SK-N-SH (cell line): ENCODE measurements at regions not wholly inside any gene's neighbourhood (a gene's known extent, or its start where the extent isn't known, plus 50 kb on each side); places are given as distances from the start of the nearest gene placed in this dataset.
A peak's percentile ranks its signal among the peaks of the same experiment; 100 is the strongest.

Experiments
- CTCF ChIA-PET: fragments of 300-600, 350-600 bp; formaldehyde crosslinking; extraction: SDS; loops from one replicate; lab custom pipeline; 2021; lab: Yijun Ruan, JAX
- POLR2A ChIA-PET: fragments of 350-600 bp; sonication (Branson Sonifier 250); formaldehyde crosslinking; extraction: SDS; loops from one replicate; lab custom pipeline; 2020; ENCODE audit warnings: antibody characterized with exemption, inconsistent platforms; lab: Yijun Ruan, JAX
- DNase-seq: peaks from one replicate; pipeline ENCODE4 v3.0.0; 2012
- H2AFZ ChIP-seq: fragments of 200-600 bp; sonication (generic); 2 replicates; pipeline ENCODE4 v1.8.1; 2016; ENCODE audit warnings: antibody characterized with exemption, mild to moderate bottlenecking, low read depth
- H3F3A ChIP-seq: fragments of 200-600 bp; sonication (generic); replicated peaks from 2 replicates; pipeline ENCODE3; 2016; ENCODE audit warnings: antibody characterized with exemption, mild to moderate bottlenecking; ENCODE audit not compliant: insufficient read depth
- H3K27ac ChIP-seq, 2 experiments: fragments of 200-500 bp in 1 of 2; fragments of 200-600 bp in 1 of 2; sonication (Bioruptor generic) in 1 of 2; sonication (generic), shearing (Covaris generic) in 1 of 2; 2 replicates each; pipeline versions ENCODE4 v1.5.1 to v1.6.1; 2014 to 2016; ENCODE audit warnings: low read depth in 2 of 2, inconsistent platforms in 1 of 2, low read length in 1 of 2, mild to moderate bottlenecking in 1 of 2, mixed read lengths in 1 of 2
- H3K27me3 ChIP-seq: fragments of 200-600 bp; sonication (generic), shearing (Covaris generic); 2 replicates; pipeline ENCODE4 v1.6.1; 2016; ENCODE audit warnings: mixed run types; ENCODE audit not compliant: insufficient read depth
- H3K36me3 ChIP-seq, 2 experiments: fragments of 200-500 bp in 1 of 2; fragments of 200-600 bp in 1 of 2; sonication (Bioruptor generic) in 1 of 2; sonication (generic) in 1 of 2; replicated peaks in 1 of 2; 2 replicates each; pipeline versions ENCODE3 to v1.5.1; 2014 to 2016; ENCODE audit warnings: low read length in 1 of 2, mild to moderate bottlenecking in 1 of 2; ENCODE audit not compliant: insufficient read depth in 2 of 2, control insufficient read depth in 1 of 2
- H3K4me1 ChIP-seq, 2 experiments: fragments of 200-500 bp in 1 of 2; fragments of 200-600 bp in 1 of 2; sonication (Bioruptor generic) in 1 of 2; sonication (generic), shearing (Covaris generic) in 1 of 2; 2 replicates each; pipeline versions ENCODE4 v1.5.1 to v1.6.1; 2014 to 2016; ENCODE audit warnings: low read depth in 1 of 2, low read length in 1 of 2, mixed run types in 1 of 2; ENCODE audit not compliant: insufficient read depth in 2 of 2, control insufficient read depth in 1 of 2
- H3K4me2 ChIP-seq: fragments of 200-600 bp; sonication (generic), shearing (Covaris generic); 2 replicates; pipeline ENCODE4 v1.6.1; 2017; ENCODE audit warnings: mixed run types
- H3K4me3 ChIP-seq, 2 experiments: fragments of 200-500 bp in 1 of 2; fragments of 200-600 bp in 1 of 2; sonication (Bioruptor generic) in 1 of 2; sonication (generic), shearing (Covaris generic) in 1 of 2; 2 replicates each; pipeline versions ENCODE4 v1.5.1 to v1.8.1; 2014 to 2016; ENCODE audit warnings: low read depth in 2 of 2, inconsistent platforms in 1 of 2, low read length in 1 of 2, mild to moderate bottlenecking in 1 of 2, mixed read lengths in 1 of 2, moderate library complexity in 1 of 2
- H3K79me2 ChIP-seq: fragments of 200-600 bp; sonication (generic); 2 replicates; pipeline ENCODE4 v1.8.1; 2017; ENCODE audit warnings: mild to moderate bottlenecking; ENCODE audit not compliant: insufficient read depth
- H3K9ac ChIP-seq: fragments of 200-600 bp; sonication (generic); 2 replicates; pipeline ENCODE4 v1.6.1; 2017; ENCODE audit warnings: mixed run types
- H3K9me2 ChIP-seq: fragments of 200-600 bp; sonication (generic); 2 replicates; pipeline ENCODE4 v1.6.1; 2017; ENCODE audit warnings: mixed run types
- H3K9me3 ChIP-seq: fragments of 200-600 bp; sonication (generic); 2 replicates; pipeline ENCODE4 v1.6.1; 2017; ENCODE audit warnings: mixed run types, mild to moderate bottlenecking, moderate library complexity
- H4K20me1 ChIP-seq: fragments of 200-600 bp; sonication (generic); 2 replicates; pipeline ENCODE4 v1.6.1; 2017; ENCODE audit warnings: mild to moderate bottlenecking, mixed run types; ENCODE audit not compliant: insufficient read depth
- ELF1 ChIP-seq: IDR thresholded peaks from 2 replicates; pipeline ENCODE4 v1.4.0; 2012
- EP300 ChIP-seq, 2 experiments: IDR thresholded peaks; 2 replicates each; pipeline versions ENCODE4 v1.4.0 to v1.6.1; 2012; ENCODE audit warnings: borderline replicate concordance in 1 of 2, low read depth in 1 of 2, low read length in 1 of 2
- EZH2phosphoT487 ChIP-seq: fragments of 200-600 bp; sonication (generic); IDR thresholded peaks from 2 replicates; pipeline ENCODE4 v1.6.1; 2017; ENCODE audit warnings: low read depth, mixed run types, mild to moderate bottlenecking, antibody characterized with exemption, moderate library complexity, borderline replicate concordance
- FOXJ3 ChIP-seq: sonication (generic); formaldehyde crosslinking; IDR thresholded peaks from 2 replicates; pipeline ENCODE4 v1.5.1; 2020; ENCODE audit warnings: mild to moderate bottlenecking, missing genetic modification reagents
- JUND ChIP-seq: IDR thresholded peaks from 2 replicates; pipeline ENCODE4 v1.4.0; 2012
- MAX ChIP-seq: IDR thresholded peaks from 2 replicates; pipeline ENCODE4 v1.4.0; 2012; ENCODE audit warnings: low read depth
- MEF2A ChIP-seq: IDR thresholded peaks from 2 replicates; pipeline ENCODE4 v1.4.0; 2012; ENCODE audit warnings: low read depth, borderline replicate concordance
- MXI1 ChIP-seq: IDR thresholded peaks from 2 replicates; pipeline ENCODE4 v1.6.1; 2012; ENCODE audit warnings: mild to moderate bottlenecking, low read depth, low read length, improper control_type of control experiment
- NFIC ChIP-seq: IDR thresholded peaks from 2 replicates; pipeline ENCODE4 v1.4.0; 2012; ENCODE audit warnings: borderline replicate concordance
- PBX3 ChIP-seq: IDR thresholded peaks from 2 replicates; pipeline ENCODE4; 2012
- RAD21 ChIP-seq: IDR thresholded peaks from 2 replicates; pipeline ENCODE4 v1.6.1; 2012; ENCODE audit warnings: mild to moderate bottlenecking, low read length
- RCOR1 ChIP-seq: fragments of 150-350 bp; IDR thresholded peaks from 2 replicates; pipeline ENCODE4 v1.6.1; 2017; ENCODE audit warnings: antibody characterized with exemption, low read length
- REST ChIP-seq: IDR thresholded peaks from 2 replicates; pipeline ENCODE4 v1.6.1; 2012; ENCODE audit warnings: mild to moderate bottlenecking, low read depth, low read length, moderate library complexity
- RFX5 ChIP-seq: IDR thresholded peaks from 2 replicates; pipeline ENCODE4 v1.6.1; 2012; ENCODE audit warnings: mild to moderate bottlenecking, improper control_type of control experiment, low read length
- SMC3 ChIP-seq: IDR thresholded peaks from 2 replicates; pipeline ENCODE4 v1.6.1; 2012; ENCODE audit warnings: low read depth, low read length, improper control_type of control experiment
- TAF1 ChIP-seq: IDR thresholded peaks from 2 replicates; pipeline ENCODE4 v1.6.1; 2012; ENCODE audit warnings: low read depth, mild to moderate bottlenecking, low read length, moderate library complexity, borderline replicate concordance
- TEAD4 ChIP-seq: IDR thresholded peaks from 2 replicates; pipeline ENCODE4 v1.4.0; 2012; ENCODE audit warnings: mild to moderate bottlenecking, borderline replicate concordance; ENCODE audit not compliant: insufficient read depth
- USF2 ChIP-seq: fragments of 150-350 bp; IDR thresholded peaks from 2 replicates; pipeline ENCODE4 v1.6.1; 2017; ENCODE audit warnings: antibody characterized with exemption, low read length, low read depth, borderline replicate concordance
- YY1 ChIP-seq: IDR thresholded peaks from 2 replicates; pipeline ENCODE4 v1.4.0; 2012; ENCODE audit warnings: low read depth, mild to moderate bottlenecking
- ZBTB33 ChIP-seq: IDR thresholded peaks from 2 replicates; pipeline ENCODE4 v1.4.0; 2012; ENCODE audit warnings: low read depth, borderline replicate concordance
- WGBS: methylation state at CpG from one replicate; pipeline ENCODE4 v1.1.6; 2017; ENCODE audit warnings: low lambda C conversion rate; 5-methylcytosine and 5-hydroxymethylcytosine counted together

GRCh38 chr15:46918462-46919140 lies 798.7 kb upstream of the SEMA6D start (continued):
- TF ChIP-seq MXI1, result no peak

- no peaks in the 10 kb centered on the region for H3K9me3 ChIP-seq
- WGBS, result 32% methylated on average over 3 of the region's 3 CpGs
Measured at GRCh38 chr15:46921891-46922290, 795.4 kb upstream of the SEMA6D start.

More at GRCh38 chr15:46921891-46922290, 795.4 kb upstream of the SEMA6D start:
- H3K27ac ChIP-seq, result no peak overlapping the region
- ChIA-PET POLR2A (no interaction called here), CTCF (interaction anchor here (1.2 kb wide), 1 partner anchor 147 kb away, joined by 3 read pairs; no protein-coding TSS in a partner anchor)
- H3K79me2 ChIP-seq, result no peaks in the 10 kb centered on the region
- peak; percentile 9 for DNase-seq
- no peak overlapping the region for H3K4me3 ChIP-seq
- no peaks in the 10 kb centered on the region for H3K36me3 ChIP-seq
- no peak overlapping the region for H3K4me2 ChIP-seq
- H3K9ac ChIP-seq, result no peak overlapping the region
- no peaks in the 10 kb centered on the region; a peak in 1 of 4 replicates for H3K4me1 ChIP-seq
- H3F3A ChIP-seq, result no peaks in the 10 kb centered on the region
- H3K27me3 ChIP-seq, result no peaks in the 10 kb centered on the region
- no peaks in the 10 kb centered on the region for H4K20me1 ChIP-seq
- H2AFZ ChIP-seq, result no peak overlapping the region
- no peak for TF ChIP-seq RFX5
- no peak for TF ChIP-seq MEF2A
- TF ChIP-seq JUND, result no peak
- TF ChIP-seq NFIC, result no peak
- no peak for TF ChIP-seq TAF1
- no peak for TF ChIP-seq RAD21
- no peak for TF ChIP-seq MAX
- no peak for TF ChIP-seq EP300 (IDR thresholded peaks at IDR 0.05; ENCODE audit: borderline replicate concordance in 1 of 2, low read depth in 1 of 2, low read length in 1 of 2)
- no peak for TF ChIP-seq YY1
- TF ChIP-seq REST, result no peak
- no peak for TF ChIP-seq RCOR1
- TF ChIP-seq PBX3, result no peak
- TF ChIP-seq TEAD4, result no peak
- TF ChIP-seq ELF1, result no peak
- no peak for TF ChIP-seq EZH2phosphoT487
- TF ChIP-seq USF2, result no peak
- no peak for TF ChIP-seq ZBTB33
- no peak for TF ChIP-seq FOXJ3 (CRISPR knock-in tag)
- TF ChIP-seq SMC3, result no peak
- H3K9me2 ChIP-seq, result no peaks in the 10 kb centered on the region
